Esophagus mucosa (tissue), 1 donor: ENCODE measurements at regions not wholly inside any gene's neighbourhood (a gene's known extent, or its start where the extent isn't known, plus 50 kb on each side); places are given as distances from the start of the nearest gene placed in this dataset.

Source experiments
- ATAC-seq: fragments of 200-7000 bp; cut with Tn5 transposase; one replicate; pipeline ENCODE4 v1.9.1; 2020
- donor health status: DM: yes; HTN: yes; CAD: no.

GRCh38 chr20:50409495-50409894 lies 100.7 kb upstream of the PTPN1 start:
- no peak for ATAC-seq

- ATAC-seq = no peak
Observed at GRCh38 chr20:50410343-50410742, 99.8 kb upstream of the PTPN1 start.

- no peak for ATAC-seq
Observed at GRCh38 chr20:50412069-50412468, 98.1 kb upstream of the PTPN1 start.

- ATAC-seq = no peak
Observed at GRCh38 chr20:50412499-50412898, 97.7 kb upstream of the PTPN1 start.

- ATAC-seq = no peak
Observed at GRCh38 chr20:50413088-50413500, 97.1 kb upstream of the PTPN1 start.

GRCh38 chr20:50415021-50415515 lies 95.1 kb upstream of the PTPN1 start:
- ATAC-seq = peak; percentile 33

- peak; percentile 85 for ATAC-seq
Observed at GRCh38 chr20:50415516-50416268, 94.5 kb upstream of the PTPN1 start.

- ATAC-seq = no peak
Observed at GRCh38 chr20:50416269-50417022, 93.7 kb upstream of the PTPN1 start.

GRCh38 chr20:50417023-50417329 lies 93.2 kb upstream of the PTPN1 start:
- no peak for ATAC-seq

GRCh38 chr20:50417484-50418235 lies 92.5 kb upstream of the PTPN1 start:
- no peak for ATAC-seq

- no peak for ATAC-seq
Observed at GRCh38 chr20:50418890-50419642, 91.1 kb upstream of the PTPN1 start.

GRCh38 chr20:50420380-50420779 lies 89.8 kb upstream of the PTPN1 start:
- no peak for ATAC-seq

- no peak for ATAC-seq
Observed at GRCh38 chr20:50421356-50422340, 88.5 kb upstream of the PTPN1 start.

GRCh38 chr20:50423758-50424157 lies 86.4 kb upstream of the PTPN1 start:
- ATAC-seq = no peak

GRCh38 chr20:50425076-50425475 lies 85.1 kb upstream of the PTPN1 start:
- ATAC-seq = no peak

GRCh38 chr20:50426866-50427718 lies 83.1 kb upstream of the PTPN1 start:
- no peak for ATAC-seq

- ATAC-seq = peak; percentile 35
Observed at GRCh38 chr20:50427719-50428083, 82.5 kb upstream of the PTPN1 start.

- ATAC-seq = no peak
Observed at GRCh38 chr20:50428097-50428828, 81.9 kb upstream of the PTPN1 start.

GRCh38 chr20:50429412-50429811 lies 80.8 kb upstream of the PTPN1 start:
- peak; percentile 48 for ATAC-seq

- peak; percentile 75 for ATAC-seq
Observed at GRCh38 chr20:50431066-50431450, 79.1 kb upstream of the PTPN1 start.
